Fibroblast of mammary gland (primary cell): ENCODE measurements at regions not wholly inside any gene's neighbourhood (a gene's known extent, or its start where the extent isn't known, plus 50 kb on each side); places are given as distances from the start of the nearest gene placed in this dataset.

ENCODE experiments used
- DNase-seq: peaks from one replicate; pipeline ENCODE4 v3.0.0-alpha.2; 2010; ENCODE audit warnings: low read depth
- H3K4me3 ChIP-seq: 2 replicates; pipeline ENCODE4 v1.5.1; 2011; ENCODE audit warnings: low read depth, mild to moderate bottlenecking, low read length, moderate library complexity; ENCODE audit not compliant: control insufficient read depth
- TF ChIP-seq, protein P1 (sequence below): conservative IDR thresholded peaks from 2 replicates; pipeline ENCODE4 v1.5.1; 2011; ENCODE audit warnings: low read depth, low read length, inconsistent platforms; ENCODE audit not compliant: control insufficient read depth, insufficient read depth

GRCh38 chr7:121624958-121625357, 228.8 kb upstream of the FAM3C start:
- no peak overlapping the region for H3K4me3 ChIP-seq
- DNase-seq: peak; percentile 69
- TF ChIP-seq, protein P1, sequence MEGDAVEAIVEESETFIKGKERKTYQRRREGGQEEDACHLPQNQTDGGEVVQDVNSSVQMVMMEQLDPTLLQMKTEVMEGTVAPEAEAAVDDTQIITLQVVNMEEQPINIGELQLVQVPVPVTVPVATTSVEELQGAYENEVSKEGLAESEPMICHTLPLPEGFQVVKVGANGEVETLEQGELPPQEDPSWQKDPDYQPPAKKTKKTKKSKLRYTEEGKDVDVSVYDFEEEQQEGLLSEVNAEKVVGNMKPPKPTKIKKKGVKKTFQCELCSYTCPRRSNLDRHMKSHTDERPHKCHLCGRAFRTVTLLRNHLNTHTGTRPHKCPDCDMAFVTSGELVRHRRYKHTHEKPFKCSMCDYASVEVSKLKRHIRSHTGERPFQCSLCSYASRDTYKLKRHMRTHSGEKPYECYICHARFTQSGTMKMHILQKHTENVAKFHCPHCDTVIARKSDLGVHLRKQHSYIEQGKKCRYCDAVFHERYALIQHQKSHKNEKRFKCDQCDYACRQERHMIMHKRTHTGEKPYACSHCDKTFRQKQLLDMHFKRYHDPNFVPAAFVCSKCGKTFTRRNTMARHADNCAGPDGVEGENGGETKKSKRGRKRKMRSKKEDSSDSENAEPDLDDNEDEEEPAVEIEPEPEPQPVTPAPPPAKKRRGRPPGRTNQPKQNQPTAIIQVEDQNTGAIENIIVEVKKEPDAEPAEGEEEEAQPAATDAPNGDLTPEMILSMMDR: no peak

DNA sequence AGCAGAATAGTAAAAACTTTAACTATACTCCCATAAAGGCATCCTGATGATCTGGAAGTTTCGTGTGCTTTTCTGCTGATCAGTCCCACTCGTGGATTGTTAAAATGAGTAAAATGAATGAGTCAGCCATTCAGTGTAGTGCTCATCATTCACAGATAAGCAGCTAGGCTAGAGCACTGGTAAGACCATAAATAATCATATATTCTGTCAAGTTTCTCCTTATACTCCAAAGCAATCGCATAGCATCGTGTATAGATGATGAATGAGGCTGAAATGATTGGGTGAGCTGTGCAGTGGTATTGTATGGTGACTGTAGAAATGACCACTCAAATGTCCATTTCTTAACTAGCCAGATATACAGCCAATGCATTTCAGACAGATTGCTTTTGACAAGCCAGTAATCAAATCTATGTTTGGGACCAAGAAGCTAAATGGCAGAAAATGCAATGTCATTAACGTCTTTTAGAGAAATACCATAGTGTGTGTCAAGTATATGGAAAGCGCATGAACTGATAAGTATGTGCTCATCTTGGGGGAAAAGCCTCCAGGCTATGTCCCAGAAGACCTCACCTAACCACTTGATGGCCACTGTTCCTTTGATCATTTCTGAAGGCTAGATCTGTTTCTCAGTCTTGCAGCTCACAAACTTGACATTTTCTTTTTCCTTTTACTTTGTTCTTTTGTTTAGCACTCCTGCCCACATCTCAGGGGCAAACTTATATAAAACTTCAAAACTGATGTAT, 227.2 kb upstream of the FAM3C start:
- DNase-seq: no peak
- no peak overlapping the region for H3K4me3 ChIP-seq
- TF ChIP-seq, protein P1: no peak

DNA sequence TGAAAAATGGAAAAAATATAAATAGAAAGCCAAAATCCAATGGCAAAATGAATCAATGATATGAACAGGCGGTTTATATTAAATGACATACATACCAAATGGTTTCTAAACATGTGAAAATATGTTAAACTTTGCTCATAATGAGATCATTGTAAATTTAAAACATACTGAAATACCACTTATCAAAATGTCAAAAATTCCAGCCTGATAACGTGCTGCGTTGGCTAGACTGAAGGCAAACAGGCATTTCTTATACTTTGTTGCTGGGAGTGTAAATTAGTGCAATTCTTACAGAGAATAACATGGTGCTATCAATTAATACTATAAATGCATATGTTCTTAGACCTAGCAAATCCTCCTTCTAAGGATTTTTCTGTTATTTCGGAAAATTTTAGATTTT, 225.8 kb upstream of the FAM3C start:
- TF ChIP-seq, protein P1: no peak
- DNase-seq: no peak
- no peak overlapping the region for H3K4me3 ChIP-seq

DNA sequence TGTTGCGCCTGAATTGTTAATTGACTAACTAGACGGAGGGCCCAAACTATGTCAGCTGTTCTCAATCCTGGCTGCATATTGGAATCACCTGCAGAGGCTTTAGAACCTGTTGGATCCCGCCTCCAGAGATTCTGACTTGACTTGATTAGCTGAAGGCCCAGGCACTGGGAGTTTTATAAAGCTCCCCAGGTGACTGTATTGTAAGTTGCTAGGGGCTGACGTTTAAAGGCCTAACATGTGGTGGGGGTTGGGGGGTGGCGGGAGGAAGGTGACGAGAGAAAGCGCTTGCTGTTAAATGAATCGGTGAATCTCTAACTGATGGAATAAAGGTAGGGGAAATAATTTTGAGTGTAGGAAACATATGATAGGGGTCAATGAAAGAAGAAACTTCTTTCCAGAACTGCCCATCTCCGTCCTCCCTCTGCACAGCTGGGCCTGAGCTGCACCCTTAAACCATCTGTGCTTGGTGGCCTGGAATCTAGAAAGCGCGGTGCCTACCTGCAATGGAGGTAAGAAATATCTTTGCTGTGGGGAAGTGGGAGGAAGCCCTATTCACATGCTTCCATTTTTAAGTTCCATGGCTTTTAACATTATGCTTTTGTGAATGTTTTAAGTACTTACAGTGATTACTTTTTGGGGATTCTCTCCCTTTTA, 225.0 kb upstream of the FAM3C start:
- DNase-seq: no peak
- TF ChIP-seq, protein P1: no peak
- H3K4me3 ChIP-seq: no peak overlapping the region

DNA sequence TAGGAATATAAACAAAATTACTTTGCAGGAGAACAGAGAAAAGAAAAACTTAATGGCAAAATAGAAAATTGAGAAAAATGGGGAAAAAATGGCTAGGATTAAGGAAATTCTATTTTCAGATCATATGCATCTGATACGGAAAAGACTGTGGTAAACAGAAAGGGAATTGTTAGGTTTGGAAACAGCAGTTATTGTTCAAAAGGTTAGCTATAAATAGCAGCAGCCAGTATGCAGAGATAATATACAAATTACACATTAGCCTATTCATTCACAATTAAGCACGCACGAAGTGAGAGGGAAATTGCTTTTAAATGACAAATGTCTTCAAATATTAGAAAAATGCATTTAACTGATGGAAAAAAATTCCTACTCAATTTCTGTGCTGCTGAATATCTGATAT, 224.1 kb upstream of the FAM3C start:
- TF ChIP-seq, protein P1: no peak
- no peak overlapping the region for H3K4me3 ChIP-seq
- DNase-seq: no peak

GRCh38 chr7:121618182-121618581, 222.1 kb upstream of the FAM3C start:
- DNase-seq: no peak
- H3K4me3 ChIP-seq: no peak overlapping the region
- TF ChIP-seq, protein P1: no peak
